HUES6 (cell line): ENCODE measurements at regions not wholly inside any gene's neighbourhood (a gene's known extent, or its start where the extent isn't known, plus 50 kb on each side); places are given as distances from the start of the nearest gene placed in this dataset.
A peak's percentile ranks its signal among the peaks of the same experiment; 100 is the strongest.

Experiments used
- H3K27ac ChIP-seq: 2 replicates; pipeline ENCODE4 v1.7.0; 2013; ENCODE audit warnings: low read depth, mild to moderate bottlenecking, low read length, inconsistent platforms
- H3K27me3 ChIP-seq: 2 replicates; pipeline ENCODE4 v1.6.1; 2013; ENCODE audit warnings: low read length; ENCODE audit not compliant: control insufficient read depth, insufficient read depth
- H3K36me3 ChIP-seq: 2 replicates; pipeline ENCODE4 v1.6.1; 2013; ENCODE audit warnings: low read length; ENCODE audit not compliant: control insufficient read depth, insufficient read depth
- H3K4me1 ChIP-seq: 2 replicates; pipeline ENCODE4 v1.6.1; 2013; ENCODE audit warnings: low read length; ENCODE audit not compliant: control insufficient read depth, insufficient read depth
- H3K4me3 ChIP-seq: 2 replicates; pipeline ENCODE4 v1.5.1; 2013; ENCODE audit warnings: low read depth, low read length
- H3K9ac ChIP-seq: one replicate; pipeline ENCODE4 v1.6.1; 2013; ENCODE audit warnings: mild to moderate bottlenecking, low read length
- H3K9me3 ChIP-seq: 2 replicates; pipeline ENCODE4 v1.6.1; 2013; ENCODE audit warnings: low read depth, low read length; ENCODE audit not compliant: control insufficient read depth, insufficient read depth

- H3K36me3 ChIP-seq, result no peaks in the 10 kb centered on the region
- H3K4me1 ChIP-seq, result no peaks in the 10 kb centered on the region
- H3K27me3 ChIP-seq, result no peaks in the 10 kb centered on the region
- H3K4me3 ChIP-seq, result no peak overlapping the region
- no peak overlapping the region for H3K27ac ChIP-seq
- H3K9ac ChIP-seq, result no peak overlapping the region
- H3K9me3 ChIP-seq, result peaks cover 12% of the 10 kb centered on the region; the same call in 1 of the 2 replicates
Observed at GRCh38 chr12:20967756-20968155, 157.3 kb downstream of the SLCO1B3 start.

GRCh38 chr12:20969766-20970165, 159.3 kb downstream of the SLCO1B3 start:
- H3K4me1 ChIP-seq, result no peaks in the 10 kb centered on the region
- H3K36me3 ChIP-seq, result no peaks in the 10 kb centered on the region
- H3K9ac ChIP-seq, result no peak overlapping the region
- H3K4me3 ChIP-seq, result no peak overlapping the region
- no peaks in the 10 kb centered on the region for H3K27me3 ChIP-seq
- no peak overlapping the region for H3K27ac ChIP-seq
- peaks cover 17% of the 10 kb centered on the region; the same call in 1 of the 2 replicates for H3K9me3 ChIP-seq

- Histone ChIP-seq H3K9me3 (peaks cover 15% of the 10 kb centered on the region), H3K4me1 (no peaks in the 10 kb centered on the region; the same call in 1 of the 2 replicates), H3K27ac (no peak overlapping the region), H3K36me3 (no peaks in the 10 kb centered on the region), H3K4me3 (no peak overlapping the region), H3K27me3 (no peaks in the 10 kb centered on the region), H3K9ac (no peak overlapping the region)
Observed at GRCh38 chr12:20985399-20985798, 145.6 kb upstream of the SLCO1B1 start.

- no peaks in the 10 kb centered on the region for H3K36me3 ChIP-seq
- no peak overlapping the region for H3K9ac ChIP-seq
- no peaks in the 10 kb centered on the region for H3K4me1 ChIP-seq
- H3K9me3 ChIP-seq, result no peaks in the 10 kb centered on the region
- no peaks in the 10 kb centered on the region for H3K27me3 ChIP-seq
- no peak overlapping the region for H3K4me3 ChIP-seq
- H3K27ac ChIP-seq, result no peak overlapping the region
Observed at GRCh38 chr12:21001778-21002177, 129.2 kb upstream of the SLCO1B1 start.

- no peak overlapping the region for H3K9ac ChIP-seq
- no peaks in the 10 kb centered on the region for H3K27me3 ChIP-seq
- H3K4me1 ChIP-seq, result no peaks in the 10 kb centered on the region
- H3K9me3 ChIP-seq, result no peaks in the 10 kb centered on the region
- H3K27ac ChIP-seq, result no peak overlapping the region
- no peaks in the 10 kb centered on the region for H3K36me3 ChIP-seq
- no peak overlapping the region for H3K4me3 ChIP-seq
Observed at GRCh38 chr12:21025656-21026055, 105.3 kb upstream of the SLCO1B1 start.

GRCh38 chr12:21026302-21026701, 104.7 kb upstream of the SLCO1B1 start:
- H3K4me3 ChIP-seq, result no peak overlapping the region
- H3K9me3 ChIP-seq, result no peaks in the 10 kb centered on the region
- H3K27ac ChIP-seq, result no peak overlapping the region
- no peaks in the 10 kb centered on the region for H3K36me3 ChIP-seq
- H3K4me1 ChIP-seq, result no peaks in the 10 kb centered on the region
- H3K27me3 ChIP-seq, result no peaks in the 10 kb centered on the region
- H3K9ac ChIP-seq, result no peak overlapping the region

- H3K27ac ChIP-seq, result no peak overlapping the region
- no peak overlapping the region for H3K9ac ChIP-seq
- no peaks in the 10 kb centered on the region for H3K9me3 ChIP-seq
- H3K27me3 ChIP-seq, result no peaks in the 10 kb centered on the region
- no peak overlapping the region for H3K4me3 ChIP-seq
- no peaks in the 10 kb centered on the region for H3K36me3 ChIP-seq
- H3K4me1 ChIP-seq, result no peaks in the 10 kb centered on the region
Observed at GRCh38 chr12:21054334-21054733, 76.7 kb upstream of the SLCO1B1 start.

- Histone ChIP-seq H3K9me3 (no peaks in the 10 kb centered on the region), H3K9ac (no peak overlapping the region), H3K27ac (no peak overlapping the region), H3K4me1 (no peaks in the 10 kb centered on the region), H3K27me3 (no peaks in the 10 kb centered on the region), H3K36me3 (no peaks in the 10 kb centered on the region), H3K4me3 (no peak overlapping the region)
Observed at GRCh38 chr12:21065845-21066244, 65.1 kb upstream of the SLCO1B1 start.

GRCh38 chr12:21073129-21073528, 57.9 kb upstream of the SLCO1B1 start:
- no peak overlapping the region for H3K4me3 ChIP-seq
- H3K4me1 ChIP-seq, result peaks cover 13% of the 10 kb centered on the region; the same call in 1 of the 2 replicates
- 0 out of 2 replicates have a peak, but pooled peaks cover 5% of the 10 kb centered on the region for H3K9me3 ChIP-seq
- H3K36me3 ChIP-seq, result no peaks in the 10 kb centered on the region
- H3K9ac ChIP-seq, result peak overlapping the region; percentile 29
- no peaks in the 10 kb centered on the region for H3K27me3 ChIP-seq
- H3K27ac ChIP-seq, result no peak overlapping the region; the same call in 1 of the 2 replicates

GRCh38 chr12:21073822-21074460, 57.1 kb upstream of the SLCO1B1 start:
- no peak overlapping the region for H3K4me3 ChIP-seq
- H3K36me3 ChIP-seq, result no peaks in the 10 kb centered on the region
- H3K9me3 ChIP-seq, result 0 out of 2 replicates have a peak, but pooled peaks cover 5% of the 10 kb centered on the region
- H3K27me3 ChIP-seq, result no peaks in the 10 kb centered on the region
- peak overlapping the region; percentile 22; the same call in 1 of the 2 replicates for H3K27ac ChIP-seq
- H3K9ac ChIP-seq, result peak overlapping the region; percentile 29
- H3K4me1 ChIP-seq, result peaks cover 13% of the 10 kb centered on the region; the same call in 1 of the 2 replicates
